Stimulated activated CD4-positive, alpha-beta T cell treated with anti-CD3 and anti-CD28 coated beads, TNF-alpha, amount 100 ng/mL, for 48 hours (primary cell): ENCODE measurements at regions not wholly inside any gene's neighbourhood (a gene's known extent, or its start where the extent isn't known, plus 50 kb on each side); places are given as distances from the start of the nearest gene placed in this dataset.
"Not testable (repeated sequence)": the region's sequence is repeated elsewhere in the genome, so short reads cannot be mapped to it uniquely, and the experiment has no call there.

Experiments
- DNase-seq, 3 donors: peaks; one replicate each; pipeline ENCODE4 v3.0.0-alpha.2; 2020; ENCODE audit warnings: low read depth in 3 of 3

- no peak for DNase-seq
Observed at GRCh38 chr7:155396661-155397060, 61.3 kb upstream of the EN2 start.

- not testable (repeated sequence) for DNase-seq
Observed at GRCh38 chr7:155397758-155398714, 59.9 kb upstream of the EN2 start.

GRCh38 chr7:155398944-155399343 is 59.0 kb upstream of the EN2 start:
- DNase-seq = no peak

GRCh38 chr7:155399577-155399976 is 58.4 kb upstream of the EN2 start:
- DNase-seq = no peak

GRCh38 chr7:155401231-155401630 is 56.7 kb upstream of the EN2 start:
- no peak for DNase-seq

GRCh38 chr7:155401884-155402283 is 56.0 kb upstream of the EN2 start:
- DNase-seq = no peak

- DNase-seq = no peak
Observed at GRCh38 chr7:155402941-155403340, 55.0 kb upstream of the EN2 start.

- no peak for DNase-seq
Observed at GRCh38 chr7:155404976-155405375, 53.0 kb upstream of the EN2 start.

GRCh38 chr7:155405399-155406318 is 52.3 kb upstream of the EN2 start:
- DNase-seq = no peak

- no peak for DNase-seq
Observed at GRCh38 chr7:155407799-155408198, 50.1 kb upstream of the EN2 start.
